ENCODE measurements at regions not wholly inside any gene's neighbourhood (a gene's known extent, or its start where the extent isn't known, plus 50 kb on each side); places are given as distances from the start of the nearest gene placed in this dataset.

DNA sequence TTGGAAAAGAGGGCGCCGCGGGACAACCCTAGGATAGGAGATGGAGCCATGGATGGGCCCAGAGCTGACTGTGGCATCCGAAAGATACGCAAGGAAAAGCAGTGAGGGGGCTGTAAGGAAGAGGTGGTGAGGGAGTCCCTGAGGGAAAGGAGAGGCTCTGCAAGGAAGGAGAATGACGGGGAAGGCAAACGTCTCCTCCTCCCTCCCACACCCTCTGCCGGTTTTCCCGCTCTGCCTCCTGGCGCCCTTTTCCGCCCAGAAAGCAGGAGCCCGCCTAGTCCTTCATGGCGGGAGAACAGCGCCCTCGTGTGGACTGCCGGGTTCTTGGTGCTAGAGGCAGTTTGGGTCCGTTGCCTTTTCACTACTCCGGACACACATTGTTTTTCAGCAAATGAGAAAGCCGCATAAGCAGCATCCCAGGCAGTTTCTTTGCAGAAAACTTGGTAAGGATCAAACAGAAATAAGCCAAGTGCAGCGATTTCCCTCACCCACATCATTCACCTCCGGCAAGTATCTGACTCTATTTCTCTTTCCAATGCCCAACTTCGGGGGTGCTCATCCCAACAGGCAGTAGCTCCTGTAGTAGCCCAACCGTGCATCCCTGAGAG is 200.4 kb downstream of the INO80D start:
- no peaks in the 10 kb centered on the region for H3K27me3 ChIP-seq (ENCODE audit: control insufficient read depth, insufficient read depth, low read length)
- no peak overlapping the region for H3K4me3 ChIP-seq (ENCODE audit: insufficient read depth, low read depth, low read length)
- no peaks in the 10 kb centered on the region for H3K36me3 ChIP-seq (replicated peaks; ENCODE audit: control insufficient read depth, insufficient read depth, low read length)
- peak; percentile 90 for DNase-seq

DNA sequence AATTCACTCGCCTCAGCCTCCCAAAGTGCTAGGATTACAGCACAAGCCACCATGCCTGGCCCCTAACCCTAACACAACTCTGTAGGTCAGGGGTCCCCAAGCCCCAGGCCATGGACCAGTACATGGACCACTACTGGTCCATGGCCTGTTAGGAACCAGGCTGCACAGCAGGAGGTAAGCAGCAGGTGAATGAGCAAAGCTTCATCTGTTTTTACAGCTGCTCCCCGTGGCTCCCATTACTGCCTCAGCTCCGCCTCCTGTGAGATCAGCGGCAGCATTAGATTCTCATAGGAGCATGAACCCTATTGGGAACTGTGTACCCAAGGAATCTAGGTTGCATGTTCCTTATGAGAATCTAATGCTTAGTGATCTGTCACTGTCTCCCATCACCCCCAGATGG is 201.7 kb downstream of the NRP2 start:
- Histone ChIP-seq H3K36me3 (replicated peaks; ENCODE audit: control insufficient read depth, insufficient read depth, low read length) (no peaks in the 10 kb centered on the region), H3K4me3 (ENCODE audit: insufficient read depth, low read depth, low read length) (no peak overlapping the region)
- DNase-seq, result no peak

DNA sequence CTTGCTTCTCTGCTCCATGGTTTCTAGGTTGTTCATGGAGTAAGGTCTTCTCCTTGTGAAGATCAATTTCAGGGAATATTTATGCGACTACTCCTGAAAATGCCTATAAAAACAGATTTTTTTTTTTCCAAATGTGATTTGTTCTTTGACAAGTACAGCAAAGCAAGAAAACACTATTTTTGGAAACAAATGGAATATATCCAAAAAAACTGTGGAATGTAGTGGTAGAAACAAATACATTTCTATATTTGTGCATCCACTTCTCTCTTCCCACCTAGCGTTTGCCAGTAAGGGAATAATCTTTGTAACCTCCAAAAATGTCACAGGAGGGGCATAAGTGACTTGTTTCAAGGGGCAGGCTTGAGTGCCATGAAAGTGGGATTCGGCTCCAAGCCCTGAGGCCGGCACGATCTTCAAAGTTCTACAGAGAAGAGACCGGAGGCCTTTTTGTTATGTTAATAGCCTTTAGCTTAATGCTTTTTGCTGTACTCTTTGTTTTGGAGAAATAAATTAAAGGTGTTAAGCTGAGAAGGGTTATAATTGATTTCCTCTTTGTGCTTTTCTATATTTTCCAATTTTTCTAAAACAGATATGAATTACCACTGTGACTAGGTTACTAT is 200.6 kb downstream of the NRP2 start:
- H3K4me3 ChIP-seq (ENCODE audit: insufficient read depth, low read depth, low read length), result no peak overlapping the region
- H3K27me3 ChIP-seq (ENCODE audit: control insufficient read depth, insufficient read depth, low read length), result no peaks in the 10 kb centered on the region
- peak; percentile 49 for DNase-seq
- H3K36me3 ChIP-seq (replicated peaks; ENCODE audit: control insufficient read depth, insufficient read depth, low read length), result no peaks in the 10 kb centered on the region

More for the DNA sequence above, 201.7 kb downstream of the NRP2 start:
- no peaks in the 10 kb centered on the region for H3K27me3 ChIP-seq (ENCODE audit: control insufficient read depth, insufficient read depth, low read length)

DNA sequence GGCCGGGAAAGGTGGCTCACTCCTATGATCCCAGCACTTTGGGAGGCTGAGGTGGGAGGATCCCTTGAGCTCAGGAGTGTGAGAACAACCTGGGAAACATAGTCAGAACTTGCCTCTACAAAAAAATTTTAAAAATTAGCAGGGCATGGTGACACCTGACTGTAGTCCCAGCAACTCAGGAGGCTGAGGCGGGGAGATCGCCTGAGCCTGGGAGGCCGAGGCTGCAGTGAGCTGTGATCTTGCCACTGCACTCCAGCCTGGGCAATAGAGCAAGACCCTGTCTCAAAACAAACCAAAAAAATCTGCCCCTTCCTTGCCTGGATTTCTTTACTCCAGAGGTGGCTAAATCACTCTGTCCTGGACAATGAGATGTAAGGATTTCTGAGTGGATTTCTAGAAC is 197.7 kb downstream of the NRP2 start:
- no peak for DNase-seq
- Histone ChIP-seq H3K36me3 (replicated peaks; ENCODE audit: control insufficient read depth, insufficient read depth, low read length) (no peaks in the 10 kb centered on the region), H3K4me3 (ENCODE audit: insufficient read depth, low read depth, low read length) (no peak overlapping the region), H3K27me3 (ENCODE audit: control insufficient read depth, insufficient read depth, low read length) (no peaks in the 10 kb centered on the region)

DNA sequence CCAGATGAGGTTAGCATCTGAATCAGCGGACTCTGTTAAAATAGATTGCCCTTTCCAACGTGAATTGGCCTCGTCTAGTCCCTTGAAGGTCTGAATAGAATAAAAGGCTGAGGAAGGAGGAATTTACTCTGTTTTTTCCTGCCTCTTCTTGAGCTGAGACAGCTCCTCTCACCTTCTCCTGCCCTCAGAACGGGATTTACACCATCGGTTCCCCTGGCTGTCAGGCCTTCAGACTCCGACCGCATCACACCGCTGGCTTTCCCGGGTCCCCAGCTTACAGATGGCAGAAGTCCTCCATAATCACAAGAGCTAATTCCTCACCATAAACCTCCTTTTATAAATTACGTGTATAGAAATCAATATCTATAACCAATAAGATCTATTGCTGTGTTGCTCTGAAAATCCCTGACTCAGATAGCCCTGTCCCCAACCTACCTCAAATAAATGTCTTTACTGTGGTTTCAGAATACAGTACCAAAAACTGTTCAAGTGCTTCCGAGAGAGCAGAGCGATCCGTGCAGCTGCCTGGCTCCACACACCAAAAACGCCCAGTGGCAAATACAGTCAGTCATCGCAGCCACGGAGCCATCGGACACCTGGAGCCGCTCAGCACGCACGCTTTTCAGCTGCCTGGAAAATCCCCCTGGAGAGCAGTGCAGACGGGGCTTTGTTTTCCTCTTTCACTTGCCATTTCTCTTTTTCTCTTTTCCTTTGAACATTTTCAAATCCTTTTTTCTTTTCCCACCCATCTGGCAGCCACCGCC is 196.9 kb downstream of the NRP2 start:
- no peak for DNase-seq
- Histone ChIP-seq H3K27me3 (ENCODE audit: control insufficient read depth, insufficient read depth, low read length) (no peaks in the 10 kb centered on the region), H3K36me3 (replicated peaks; ENCODE audit: control insufficient read depth, insufficient read depth, low read length) (no peaks in the 10 kb centered on the region), H3K4me3 (ENCODE audit: insufficient read depth, low read depth, low read length) (no peak overlapping the region)

DNA sequence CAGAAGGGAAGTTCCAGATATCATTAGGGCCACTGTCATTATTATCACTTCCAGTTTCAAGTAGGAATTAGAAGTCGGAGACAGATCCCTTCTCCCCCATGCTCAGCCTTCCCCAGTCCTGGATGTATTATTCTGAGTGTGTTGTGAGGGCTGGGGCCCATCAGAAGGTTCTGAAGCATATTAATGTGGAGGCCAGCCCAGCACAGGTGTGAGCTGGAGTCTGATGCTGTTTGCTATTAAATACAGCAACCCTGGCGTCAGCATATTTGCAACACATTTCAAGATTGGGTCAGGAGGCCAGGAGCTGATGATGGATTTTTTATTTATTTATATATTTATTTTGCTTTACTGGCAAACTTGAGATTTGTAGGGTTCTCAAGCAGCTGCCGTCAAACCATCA is 195.2 kb downstream of the NRP2 start:
- Histone ChIP-seq H3K27me3 (ENCODE audit: control insufficient read depth, insufficient read depth, low read length) (no peaks in the 10 kb centered on the region), H3K4me3 (ENCODE audit: insufficient read depth, low read depth, low read length) (no peak overlapping the region), H3K36me3 (replicated peaks; ENCODE audit: control insufficient read depth, insufficient read depth, low read length) (no peaks in the 10 kb centered on the region)
- no peak for DNase-seq

DNA sequence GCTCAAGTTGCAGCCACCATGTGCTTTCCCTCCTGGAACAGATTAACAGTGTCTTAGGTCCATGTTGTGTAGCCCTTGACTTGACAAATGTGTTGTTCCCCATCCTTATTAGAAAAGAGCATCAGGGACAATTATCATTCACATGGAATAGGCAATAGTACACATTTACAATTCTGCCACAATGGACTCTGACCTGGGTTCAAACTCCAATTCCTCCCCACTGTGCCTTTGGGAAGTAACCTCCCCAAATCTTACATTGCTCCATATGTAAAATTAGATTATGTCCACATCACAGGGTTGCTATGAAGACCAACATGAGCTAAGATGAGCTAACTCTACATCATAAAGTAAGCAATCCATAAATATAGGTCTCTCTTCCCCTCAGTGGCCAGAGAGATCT is 193.8 kb downstream of the NRP2 start:
- DNase-seq, result no peak
- no peaks in the 10 kb centered on the region for H3K36me3 ChIP-seq (replicated peaks; ENCODE audit: control insufficient read depth, insufficient read depth, low read length)
- H3K27me3 ChIP-seq (ENCODE audit: control insufficient read depth, insufficient read depth, low read length), result no peaks in the 10 kb centered on the region
- H3K4me3 ChIP-seq (ENCODE audit: insufficient read depth, low read depth, low read length), result no peak overlapping the region

DNA sequence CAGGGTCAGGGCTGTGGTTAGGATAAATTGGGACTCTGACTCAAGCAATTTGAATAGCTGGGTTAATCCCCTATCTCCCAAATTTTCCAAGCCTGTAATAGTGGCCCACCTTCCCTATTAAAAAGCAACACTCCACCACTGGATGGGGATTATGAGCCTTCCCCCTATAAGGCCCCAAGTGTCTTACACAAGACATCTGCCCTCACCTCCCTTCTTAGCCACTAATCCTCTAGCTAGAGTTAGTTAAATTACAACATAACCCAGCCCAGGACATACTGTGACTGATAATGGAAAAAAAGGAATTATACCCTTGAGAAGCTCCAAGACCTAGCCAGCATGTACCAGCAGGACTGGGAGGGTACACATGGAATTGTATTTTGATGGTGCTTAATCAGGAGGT is 190.4 kb downstream of the NRP2 start:
- H3K36me3 ChIP-seq (replicated peaks; ENCODE audit: control insufficient read depth, insufficient read depth, low read length), result no peaks in the 10 kb centered on the region
- H3K27me3 ChIP-seq (ENCODE audit: control insufficient read depth, insufficient read depth, low read length), result no peaks in the 10 kb centered on the region
- H3K4me3 ChIP-seq (ENCODE audit: insufficient read depth, low read depth, low read length), result no peak overlapping the region
- DNase-seq, result no peak

DNA sequence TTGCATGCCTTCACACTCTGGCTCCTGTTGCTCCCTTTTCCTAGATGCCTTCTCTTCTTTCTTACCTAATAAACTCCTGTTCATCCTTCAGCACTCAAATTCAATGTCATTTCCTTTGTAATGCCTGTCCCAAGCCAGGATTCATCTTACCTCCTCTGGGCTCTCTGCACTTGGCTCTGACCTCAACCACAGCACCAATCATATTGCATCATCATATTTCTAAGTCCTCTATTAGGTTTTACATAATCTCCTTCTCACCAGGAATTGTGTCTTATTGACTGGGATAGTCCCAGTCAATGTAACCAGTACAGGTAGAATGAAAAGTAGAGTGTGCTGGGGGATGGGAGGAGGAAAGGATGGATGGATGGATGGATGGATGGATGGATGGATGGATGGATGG is 187.1 kb downstream of the NRP2 start:
- Histone ChIP-seq H3K4me3 (ENCODE audit: insufficient read depth, low read depth, low read length) (no peak overlapping the region), H3K27me3 (ENCODE audit: control insufficient read depth, insufficient read depth, low read length) (no peaks in the 10 kb centered on the region), H3K36me3 (replicated peaks; ENCODE audit: control insufficient read depth, insufficient read depth, low read length) (no peaks in the 10 kb centered on the region)
- DNase-seq, result no peak

DNA sequence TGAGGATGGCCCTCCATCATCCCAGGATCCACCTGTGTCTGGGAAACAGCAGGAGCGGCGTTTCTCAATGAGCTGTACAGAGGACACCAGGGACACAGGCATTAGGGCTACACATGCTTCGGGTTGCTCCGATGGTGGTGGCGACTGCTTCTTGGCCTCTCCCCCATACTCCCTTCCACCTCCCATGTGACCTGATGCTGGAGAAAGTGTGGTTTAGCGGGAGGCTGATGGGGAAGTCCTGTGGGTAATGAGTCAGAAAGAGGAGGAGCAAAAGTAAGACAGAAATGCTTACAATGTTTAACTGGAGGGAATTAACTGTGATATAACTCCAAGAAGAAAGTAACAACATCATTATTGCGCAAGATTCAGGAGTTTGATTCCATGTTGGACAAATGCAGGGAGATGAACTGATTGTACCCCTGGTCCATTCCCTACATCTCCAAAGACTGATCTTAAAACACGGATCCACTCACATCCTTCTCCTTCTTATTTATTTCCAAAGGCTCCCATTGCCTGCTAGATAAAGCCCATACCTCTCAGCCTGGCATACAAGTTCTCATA is 186.6 kb downstream of the NRP2 start:
- no peaks in the 10 kb centered on the region for H3K36me3 ChIP-seq (replicated peaks; ENCODE audit: control insufficient read depth, insufficient read depth, low read length)
- H3K27me3 ChIP-seq (ENCODE audit: control insufficient read depth, insufficient read depth, low read length), result no peaks in the 10 kb centered on the region
- no peak for DNase-seq
- H3K4me3 ChIP-seq (ENCODE audit: insufficient read depth, low read depth, low read length), result no peak overlapping the region

DNA sequence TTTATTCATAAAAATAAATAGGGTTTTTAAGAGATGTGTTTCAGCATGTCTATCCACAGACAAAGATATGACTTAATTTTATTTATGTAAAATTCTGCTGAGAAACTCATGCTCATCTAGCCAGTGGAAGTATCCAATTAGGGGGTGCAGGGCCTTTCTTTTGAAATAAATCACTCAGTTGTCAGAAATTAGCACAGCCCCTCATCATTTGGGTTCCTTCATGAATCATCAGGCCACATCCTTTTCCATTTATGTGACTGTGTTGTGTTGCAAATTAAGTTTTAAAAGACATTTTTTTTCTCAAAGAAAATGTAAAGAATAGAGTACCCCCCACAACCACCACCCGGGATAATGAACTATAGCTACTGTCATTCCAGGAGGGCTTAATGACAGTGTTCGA is 185.8 kb downstream of the NRP2 start:
- Histone ChIP-seq H3K4me3 (ENCODE audit: insufficient read depth, low read depth, low read length) (no peak overlapping the region), H3K36me3 (replicated peaks; ENCODE audit: control insufficient read depth, insufficient read depth, low read length) (no peaks in the 10 kb centered on the region), H3K27me3 (ENCODE audit: control insufficient read depth, insufficient read depth, low read length) (no peaks in the 10 kb centered on the region)
- no peak for DNase-seq

DNA sequence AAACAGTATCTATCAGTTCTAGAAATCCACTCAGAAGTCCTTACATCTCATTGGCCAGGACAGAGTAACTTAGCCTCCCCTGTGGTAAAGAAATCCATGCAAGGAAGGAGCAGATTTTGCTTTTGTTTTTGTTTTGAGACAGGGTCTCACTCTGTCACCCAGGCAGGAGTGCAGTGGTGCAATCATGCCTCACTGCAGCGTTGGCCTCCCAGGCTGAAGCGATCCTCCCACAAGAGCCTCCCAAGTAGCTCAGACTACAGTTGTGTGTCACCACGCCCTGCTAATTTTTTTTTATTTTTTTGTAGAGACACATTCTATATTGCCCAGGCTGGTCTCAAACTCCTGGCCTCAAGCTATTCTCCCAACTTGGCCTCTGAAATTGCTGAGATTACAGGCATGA is 185.1 kb downstream of the NRP2 start:
- Histone ChIP-seq H3K36me3 (replicated peaks; ENCODE audit: control insufficient read depth, insufficient read depth, low read length) (no peaks in the 10 kb centered on the region), H3K4me3 (ENCODE audit: insufficient read depth, low read depth, low read length) (no peak overlapping the region), H3K27me3 (ENCODE audit: control insufficient read depth, insufficient read depth, low read length) (no peaks in the 10 kb centered on the region)
- no peak for DNase-seq

DNA sequence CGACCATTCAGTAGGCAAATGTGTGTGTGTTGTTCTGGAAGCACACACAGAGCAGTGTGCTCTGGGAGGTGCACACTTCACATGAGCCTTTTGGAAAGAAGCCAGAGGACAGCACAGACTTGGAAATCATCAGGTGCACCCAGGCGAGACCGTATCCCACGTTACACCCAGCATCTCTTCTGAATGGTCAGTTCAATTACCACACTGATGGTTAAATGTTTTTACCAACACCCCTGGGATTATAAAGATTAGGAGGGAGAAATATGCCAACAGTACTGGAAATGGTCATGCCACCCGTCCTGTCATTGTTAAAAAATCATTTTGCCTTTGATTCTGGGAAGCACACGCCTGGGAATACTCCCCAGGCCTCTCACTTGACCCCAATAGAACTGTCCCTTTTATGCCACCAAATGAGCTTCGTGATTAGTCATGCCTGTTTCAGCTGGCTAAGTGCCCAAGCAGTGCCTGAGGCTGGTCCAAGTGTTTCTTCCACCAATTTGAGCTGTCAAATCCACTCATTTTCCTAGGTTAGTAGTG is 183.7 kb downstream of the NRP2 start:
- no peak overlapping the region for H3K4me3 ChIP-seq (ENCODE audit: insufficient read depth, low read depth, low read length)
- H3K36me3 ChIP-seq (replicated peaks; ENCODE audit: control insufficient read depth, insufficient read depth, low read length), result no peaks in the 10 kb centered on the region
- no peak for DNase-seq
- no peaks in the 10 kb centered on the region for H3K27me3 ChIP-seq (ENCODE audit: control insufficient read depth, insufficient read depth, low read length)

DNA sequence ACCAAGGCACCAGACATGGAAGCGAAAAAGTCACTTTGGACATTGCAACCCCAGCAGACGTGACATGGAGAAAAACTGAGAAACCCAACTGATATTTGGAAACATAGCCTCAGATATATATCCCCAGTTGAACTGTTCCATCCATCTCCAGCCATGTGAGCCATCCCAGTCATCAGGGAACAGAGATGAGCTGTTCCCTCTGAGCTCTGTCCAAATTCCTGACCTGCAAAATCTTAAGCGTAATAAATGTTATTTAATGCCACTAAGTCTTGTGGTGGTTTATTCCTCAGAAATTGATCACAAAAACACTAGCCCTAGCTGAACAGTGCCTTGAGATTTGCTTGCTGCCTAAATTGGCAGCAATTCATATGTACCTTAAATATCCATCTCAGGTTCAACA is 182.8 kb downstream of the NRP2 start:
- Histone ChIP-seq H3K36me3 (replicated peaks; ENCODE audit: control insufficient read depth, insufficient read depth, low read length) (no peaks in the 10 kb centered on the region), H3K4me3 (ENCODE audit: insufficient read depth, low read depth, low read length) (no peak overlapping the region), H3K27me3 (ENCODE audit: control insufficient read depth, insufficient read depth, low read length) (no peaks in the 10 kb centered on the region)
- DNase-seq, result no peak

DNA sequence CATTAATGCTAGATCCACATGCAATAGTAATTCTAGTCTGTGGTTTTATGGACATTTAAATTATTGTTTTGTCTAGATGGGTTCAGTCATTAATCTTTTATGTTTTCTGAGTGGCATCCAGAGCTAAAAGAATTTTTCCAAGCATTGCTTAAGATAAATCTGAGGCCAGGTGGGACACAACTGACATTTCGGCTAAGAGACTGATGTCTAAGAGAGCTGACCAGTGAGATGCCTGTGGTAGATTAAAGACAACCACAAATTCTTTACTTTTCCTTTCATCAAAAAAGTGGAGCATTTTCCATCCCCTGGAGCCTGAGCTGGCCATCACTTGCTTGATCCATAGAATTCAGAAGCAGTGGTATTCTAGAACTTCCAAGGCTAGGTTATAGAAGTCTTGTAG is 182.2 kb downstream of the NRP2 start:
- DNase-seq, result no peak
- Histone ChIP-seq H3K4me3 (ENCODE audit: insufficient read depth, low read depth, low read length) (no peak overlapping the region), H3K27me3 (ENCODE audit: control insufficient read depth, insufficient read depth, low read length) (no peaks in the 10 kb centered on the region), H3K36me3 (replicated peaks; ENCODE audit: control insufficient read depth, insufficient read depth, low read length) (no peaks in the 10 kb centered on the region)
